IgD-negative memory B cell (primary cell): ENCODE measurements at regions not wholly inside any gene's neighbourhood (a gene's known extent, or its start where the extent isn't known, plus 50 kb on each side); places are given as distances from the start of the nearest gene placed in this dataset.
"Not testable (repeated sequence)": the region's sequence is repeated elsewhere in the genome, so short reads cannot be mapped to it uniquely, and the experiment has no call there.

Experiments
- H3K27ac Mint-ChIP-seq, 3 donors: one replicate each; pipeline ENCODE4 v1.8.0; 2020 to 2022; ENCODE audit warnings: mild to moderate bottlenecking in 3 of 3, mixed read lengths in 3 of 3, moderate library complexity in 1 of 3
- H3K27me3 Mint-ChIP-seq: one replicate; pipeline ENCODE4 v1.8.0; 2021; ENCODE audit warnings: mixed read lengths
- H3K36me3 Mint-ChIP-seq: one replicate; pipeline ENCODE4 v1.8.0; 2020; ENCODE audit warnings: mild to moderate bottlenecking, mixed read lengths
- H3K4me1 Mint-ChIP-seq, 3 donors: one replicate each; pipeline ENCODE4 v1.8.0; 2020 to 2022; ENCODE audit warnings: mixed read lengths in 3 of 3, mild to moderate bottlenecking in 1 of 3
- H3K4me3 Mint-ChIP-seq, 4 donors: one replicate each; pipeline ENCODE4 v1.8.0; 2020 to 2022; ENCODE audit warnings: mild to moderate bottlenecking in 4 of 4, mixed read lengths in 4 of 4, moderate library complexity in 3 of 4
- H3K9me3 Mint-ChIP-seq, 3 donors: one replicate each; pipeline ENCODE4 v1.8.0; 2020 to 2021; ENCODE audit warnings: mixed read lengths in 3 of 3, mild to moderate bottlenecking in 1 of 3

DNA sequence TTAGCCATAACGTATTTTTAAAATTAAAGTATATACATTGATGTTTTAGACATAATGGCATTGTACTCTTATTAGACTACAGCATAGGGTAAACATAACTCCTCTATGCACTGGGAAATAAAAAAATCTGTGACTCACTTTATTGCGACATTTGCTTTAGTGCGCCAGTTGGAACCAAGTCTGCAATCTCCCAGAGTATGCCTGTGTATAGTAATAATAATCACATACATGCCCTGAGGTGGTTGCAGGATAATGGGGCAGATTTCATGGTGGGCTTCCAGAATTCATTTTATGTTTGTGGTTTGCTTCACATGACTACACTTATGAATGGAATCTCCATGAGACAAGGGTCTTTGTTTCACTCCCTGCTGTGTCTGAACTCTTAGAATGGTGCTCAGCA is 66.9 kb upstream of the N4BP1 start:
- Mint-ChIP-seq H3K27me3 (peaks cover 8% of the 10 kb centered on the region), H3K4me1 (no peaks in the 10 kb centered on the region), H3K27ac (no peak overlapping the region), H3K9me3 (peaks cover 2 to 12% (median 9%) of the 10 kb centered on the region in 3 donors), H3K4me3 (no peak overlapping the region), H3K36me3 (no peaks in the 10 kb centered on the region)

- not testable (repeated sequence) for H3K4me1 Mint-ChIP-seq, H3K4me3 Mint-ChIP-seq
- peaks cover 4 to 21% (median 10%) of the 10 kb centered on the region in 3 donors for H3K9me3 Mint-ChIP-seq
These were observed 58.2 kb upstream of the N4BP1 start for GRCh38 chr16:48668184-48668583.

DNA sequence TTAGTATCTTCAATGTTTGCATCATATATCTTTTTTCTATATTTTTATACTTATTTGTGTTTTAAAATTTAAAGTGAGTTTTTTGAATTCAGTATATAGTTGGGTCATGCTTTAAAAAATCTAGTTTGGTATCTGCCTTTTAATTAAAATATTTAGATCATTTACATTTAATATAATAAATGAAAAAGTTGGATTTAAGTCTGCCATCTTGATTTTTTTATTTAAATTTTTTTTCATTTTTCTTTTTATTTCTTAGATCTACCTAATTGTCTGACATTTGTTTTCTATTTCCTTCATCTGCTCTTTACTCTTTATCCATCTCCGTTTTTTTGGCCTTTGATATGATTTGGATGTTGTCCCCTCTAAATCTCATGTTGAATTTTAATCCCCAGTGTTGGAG is 50.0 kb upstream of the N4BP1 start:
- Mint-ChIP-seq H3K36me3 (peaks cover 2% of the 10 kb centered on the region), H3K4me3 (peak overlapping the region in 1 of 4 donors; percentile 10), H3K4me1 (no peaks in the 10 kb centered on the region), H3K27me3 (no peaks in the 10 kb centered on the region), H3K27ac (peak overlapping the region in 1 of 3 donors; percentile 47), H3K9me3 (peaks cover 1 to 28% (median 21%) of the 10 kb centered on the region in 3 donors)

More at GRCh38 chr16:48668184-48668583, 58.2 kb upstream of the N4BP1 start:
- not testable (repeated sequence) for H3K36me3 Mint-ChIP-seq, H3K27ac Mint-ChIP-seq, H3K27me3 Mint-ChIP-seq
